Thyroid gland (tissue), 4 donors: ENCODE measurements at regions not wholly inside any gene's neighbourhood (a gene's known extent, or its start where the extent isn't known, plus 50 kb on each side); places are given as distances from the start of the nearest gene placed in this dataset.

Experiments
- POLR2A ChIP-seq, 2 donors: fragments of 450-650 bp; IDR thresholded peaks; one replicate each; pipeline ENCODE4 v1.6.1; 2017; ENCODE audit warnings: antibody characterized with exemption in 2 of 2, mild to moderate bottlenecking in 2 of 2, moderate library complexity in 1 of 2
- TF ChIP-seq, protein P1 (sequence below), 6 experiments: fragments of 200-600 bp in 3 of 6; fragments of 450-650 bp in 3 of 6; sonication (generic) in 3 of 6; IDR thresholded peaks; one replicate each; pipeline ENCODE4 v1.5.1; 2016 to 2019; ENCODE audit warnings: antibody characterized with exemption in 6 of 6, mild to moderate bottlenecking in 2 of 6, inconsistent platforms in 1 of 6, moderate library complexity in 1 of 6

DNA sequence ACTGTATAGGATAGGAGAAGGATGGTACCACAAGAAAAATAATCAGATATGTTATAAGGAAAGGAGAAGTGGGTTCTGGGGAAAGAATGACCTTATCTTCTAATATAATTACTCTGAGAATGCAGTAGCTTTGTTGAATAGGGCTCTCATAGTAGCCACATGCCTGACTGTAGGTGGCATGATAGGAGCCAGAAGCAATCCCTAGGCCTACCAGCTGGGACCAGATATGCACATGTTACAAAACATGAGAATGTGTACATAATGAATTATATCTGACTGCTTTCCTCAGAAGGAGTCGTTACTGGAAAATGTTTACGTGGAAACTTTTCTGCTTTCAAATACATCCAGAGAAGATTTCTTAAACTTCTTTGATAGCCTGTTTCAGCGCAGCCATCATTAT, 53.2 kb upstream of the FAM3C start:
- TF ChIP-seq, protein P1, sequence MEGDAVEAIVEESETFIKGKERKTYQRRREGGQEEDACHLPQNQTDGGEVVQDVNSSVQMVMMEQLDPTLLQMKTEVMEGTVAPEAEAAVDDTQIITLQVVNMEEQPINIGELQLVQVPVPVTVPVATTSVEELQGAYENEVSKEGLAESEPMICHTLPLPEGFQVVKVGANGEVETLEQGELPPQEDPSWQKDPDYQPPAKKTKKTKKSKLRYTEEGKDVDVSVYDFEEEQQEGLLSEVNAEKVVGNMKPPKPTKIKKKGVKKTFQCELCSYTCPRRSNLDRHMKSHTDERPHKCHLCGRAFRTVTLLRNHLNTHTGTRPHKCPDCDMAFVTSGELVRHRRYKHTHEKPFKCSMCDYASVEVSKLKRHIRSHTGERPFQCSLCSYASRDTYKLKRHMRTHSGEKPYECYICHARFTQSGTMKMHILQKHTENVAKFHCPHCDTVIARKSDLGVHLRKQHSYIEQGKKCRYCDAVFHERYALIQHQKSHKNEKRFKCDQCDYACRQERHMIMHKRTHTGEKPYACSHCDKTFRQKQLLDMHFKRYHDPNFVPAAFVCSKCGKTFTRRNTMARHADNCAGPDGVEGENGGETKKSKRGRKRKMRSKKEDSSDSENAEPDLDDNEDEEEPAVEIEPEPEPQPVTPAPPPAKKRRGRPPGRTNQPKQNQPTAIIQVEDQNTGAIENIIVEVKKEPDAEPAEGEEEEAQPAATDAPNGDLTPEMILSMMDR (IDR thresholded peaks at IDR 0.05): no peak
- no peak for TF ChIP-seq POLR2A (IDR thresholded peaks at IDR 0.05)
